HL-60 (cell line): ENCODE measurements at regions not wholly inside any gene's neighbourhood (a gene's known extent, or its start where the extent isn't known, plus 50 kb on each side); places are given as distances from the start of the nearest gene placed in this dataset.

Experiments
- DNase-seq, 2 experiments: peaks; one replicate each; pipeline ENCODE4 v3.0.0-alpha.2; 2010 to 2020; ENCODE audit warnings: low read depth in 1 of 2, low spot score in 1 of 2
- H3K27ac ChIP-seq: fragments of 250-450 bp; sonication (Bioruptor Pico); replicated peaks from 2 replicates; pipeline ENCODE4 v1.5.1; 2020; ENCODE audit warnings: mild to moderate bottlenecking, moderate library complexity
- H3K27me3 ChIP-seq: fragments of 250-450 bp; sonication (Bioruptor Pico); 2 replicates; pipeline ENCODE4 v1.5.1; 2021; ENCODE audit warnings: mild to moderate bottlenecking, moderate library complexity; ENCODE audit not compliant: insufficient read depth, poor library complexity, severe bottlenecking
- H3K4me3 ChIP-seq: replicated peaks from 2 replicates; pipeline ENCODE4 v1.5.1; 2011; ENCODE audit warnings: mild to moderate bottlenecking, control low read depth, low read length; ENCODE audit not compliant: insufficient read depth
- CTCF ChIP-seq: IDR thresholded peaks from one replicate; pipeline ENCODE4 v1.5.1; 2011; ENCODE audit warnings: low read length, control low read depth, inconsistent platforms; ENCODE audit not compliant: insufficient read depth
- GABPA ChIP-seq: IDR thresholded peaks from 2 replicates; pipeline ENCODE4 v1.6.1; 2012; ENCODE audit warnings: low read depth
- POLR2AphosphoS5 ChIP-seq: IDR thresholded peaks from 2 replicates; pipeline ENCODE4 v1.6.1; 2012; ENCODE audit warnings: low read depth
- SPI1 ChIP-seq: IDR thresholded peaks from 2 replicates; pipeline ENCODE4 v1.6.1; 2012; ENCODE audit warnings: low read depth, mild to moderate bottlenecking, borderline replicate concordance
- TF ChIP-seq, protein P1 (sequence below): IDR thresholded peaks from 2 replicates; pipeline ENCODE4 v1.6.1; 2012; ENCODE audit warnings: low read depth; ENCODE audit not compliant: insufficient replicate concordance

DNA sequence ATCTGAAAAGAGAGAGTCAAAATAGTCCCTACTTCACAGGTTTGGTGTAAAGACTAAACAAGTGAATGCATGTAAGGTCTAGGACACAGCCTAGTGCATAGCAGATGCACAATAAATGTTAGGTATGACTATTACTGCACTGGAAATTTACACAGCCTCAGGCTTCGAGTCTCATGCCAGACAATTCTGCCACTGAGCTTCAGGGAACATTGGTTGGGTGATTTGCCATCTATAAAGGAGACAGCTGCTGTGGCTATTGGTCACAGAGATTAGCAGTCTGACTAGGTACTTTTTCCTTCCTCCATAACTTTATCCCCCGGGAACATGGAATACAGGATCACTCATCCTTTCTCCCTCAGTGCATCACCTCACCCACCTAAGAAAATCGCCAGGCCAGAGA is 89.2 kb downstream of the FAM124B start:
- H3K27me3 ChIP-seq, result peaks cover 3% of the 10 kb centered on the region
- TF ChIP-seq, protein P1, sequence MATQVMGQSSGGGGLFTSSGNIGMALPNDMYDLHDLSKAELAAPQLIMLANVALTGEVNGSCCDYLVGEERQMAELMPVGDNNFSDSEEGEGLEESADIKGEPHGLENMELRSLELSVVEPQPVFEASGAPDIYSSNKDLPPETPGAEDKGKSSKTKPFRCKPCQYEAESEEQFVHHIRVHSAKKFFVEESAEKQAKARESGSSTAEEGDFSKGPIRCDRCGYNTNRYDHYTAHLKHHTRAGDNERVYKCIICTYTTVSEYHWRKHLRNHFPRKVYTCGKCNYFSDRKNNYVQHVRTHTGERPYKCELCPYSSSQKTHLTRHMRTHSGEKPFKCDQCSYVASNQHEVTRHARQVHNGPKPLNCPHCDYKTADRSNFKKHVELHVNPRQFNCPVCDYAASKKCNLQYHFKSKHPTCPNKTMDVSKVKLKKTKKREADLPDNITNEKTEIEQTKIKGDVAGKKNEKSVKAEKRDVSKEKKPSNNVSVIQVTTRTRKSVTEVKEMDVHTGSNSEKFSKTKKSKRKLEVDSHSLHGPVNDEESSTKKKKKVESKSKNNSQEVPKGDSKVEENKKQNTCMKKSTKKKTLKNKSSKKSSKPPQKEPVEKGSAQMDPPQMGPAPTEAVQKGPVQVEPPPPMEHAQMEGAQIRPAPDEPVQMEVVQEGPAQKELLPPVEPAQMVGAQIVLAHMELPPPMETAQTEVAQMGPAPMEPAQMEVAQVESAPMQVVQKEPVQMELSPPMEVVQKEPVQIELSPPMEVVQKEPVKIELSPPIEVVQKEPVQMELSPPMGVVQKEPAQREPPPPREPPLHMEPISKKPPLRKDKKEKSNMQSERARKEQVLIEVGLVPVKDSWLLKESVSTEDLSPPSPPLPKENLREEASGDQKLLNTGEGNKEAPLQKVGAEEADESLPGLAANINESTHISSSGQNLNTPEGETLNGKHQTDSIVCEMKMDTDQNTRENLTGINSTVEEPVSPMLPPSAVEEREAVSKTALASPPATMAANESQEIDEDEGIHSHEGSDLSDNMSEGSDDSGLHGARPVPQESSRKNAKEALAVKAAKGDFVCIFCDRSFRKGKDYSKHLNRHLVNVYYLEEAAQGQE, result no peak
- TF ChIP-seq GABPA (no peak), POLR2AphosphoS5 (no peak), SPI1 (no peak), CTCF (no peak)
- no peak for DNase-seq
- no peak overlapping the region for H3K27ac ChIP-seq
- H3K4me3 ChIP-seq, result no peak overlapping the region

GRCh38 chr2:224310943-224311625 is 90.8 kb downstream of the FAM124B start:
- no peak overlapping the region for H3K27ac ChIP-seq

DNA sequence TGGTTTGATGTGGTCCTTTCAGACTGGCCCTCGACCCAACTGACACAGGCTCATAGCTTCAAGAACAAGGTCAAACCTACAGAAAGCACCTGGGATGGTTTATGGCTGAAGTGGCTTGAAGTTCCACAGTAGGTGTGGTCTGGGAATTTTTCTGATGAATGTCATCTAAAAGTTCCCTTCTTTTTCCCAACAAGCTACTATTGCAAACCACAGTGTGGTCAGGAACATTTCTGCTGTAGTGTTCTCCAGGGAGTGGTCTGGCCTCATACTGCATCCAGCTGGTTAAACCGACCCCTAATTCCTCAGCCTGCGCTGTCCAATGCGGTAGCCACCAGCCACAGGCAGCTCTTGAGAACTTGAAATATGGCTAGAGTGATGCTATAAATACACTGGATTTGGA is 92.7 kb downstream of the FAM124B start:
- Histone ChIP-seq H3K27me3 (peaks cover 4% of the 10 kb centered on the region), H3K4me3 (no peak overlapping the region), H3K27ac (no peak overlapping the region)
- TF ChIP-seq, protein P1, result no peak
- TF ChIP-seq SPI1, result no peak
- TF ChIP-seq GABPA, result no peak
- no peak for TF ChIP-seq POLR2AphosphoS5
- TF ChIP-seq CTCF, result no peak
- no peak for DNase-seq

More at GRCh38 chr2:224310943-224311625, 90.8 kb downstream of the FAM124B start:
- no peak for TF ChIP-seq CTCF
- TF ChIP-seq POLR2AphosphoS5, result no peak
- TF ChIP-seq, protein P1, result no peak
- no peak for TF ChIP-seq SPI1
- TF ChIP-seq GABPA, result no peak
- DNase-seq, result no peak
- H3K27me3 ChIP-seq, result peaks cover 4% of the 10 kb centered on the region
- no peak overlapping the region for H3K4me3 ChIP-seq
